K562 (cell line): ENCODE measurements at regions not wholly inside any gene's neighbourhood (a gene's known extent, or its start where the extent isn't known, plus 50 kb on each side); places are given as distances from the start of the nearest gene placed in this dataset.
"Not testable (repeated sequence)": the region's sequence is repeated elsewhere in the genome, so short reads cannot be mapped to it uniquely, and the experiment has no call there.

ENCODE experiments used
- ESRRA ChIP-seq: fragments of 450-650 bp; IDR thresholded peaks from 2 replicates; pipeline ENCODE4 v1.6.1; 2014; ENCODE audit warnings: low read depth, mild to moderate bottlenecking, moderate library complexity, borderline replicate concordance
- ETS1 ChIP-seq: conservative IDR thresholded peaks from 2 replicates; pipeline ENCODE4 v1.6.1; 2011; ENCODE audit warnings: low read depth, mild to moderate bottlenecking, low read length; ENCODE audit not compliant: control insufficient read depth
- GTF2F1 ChIP-seq: IDR thresholded peaks from 2 replicates; pipeline ENCODE4 v1.6.1; 2011; ENCODE audit warnings: low read depth, low read length, improper control_type of control experiment
- HIVEP1 ChIP-seq: fragments of 250-450 bp; sonication (Bioruptor Pico); IDR thresholded peaks from 2 replicates; pipeline ENCODE4 v1.4.0; 2020; ENCODE audit warnings: mild to moderate bottlenecking
- PTBP1 ChIP-seq: fragments of 200-400 bp; formaldehyde crosslinking; IDR thresholded peaks from 2 replicates; pipeline ENCODE4 v1.6.1; 2017; ENCODE audit warnings: low read depth, low read length
- SREBF2 ChIP-seq: sonication (generic); formaldehyde crosslinking; IDR thresholded peaks from 2 replicates; pipeline ENCODE4 v1.4.0; 2020; ENCODE audit warnings: mild to moderate bottlenecking, missing genetic modification reagents

- TF ChIP-seq SREBF2 (CRISPR knock-in tag); HIVEP1 (CRISPR knock-in tag); GTF2F1; PTBP1: not testable (repeated sequence)
- peak; percentile 75; the same call in 1 of the 2 replicates for TF ChIP-seq ETS1
- TF ChIP-seq ESRRA: peak; percentile 52; the same call in 1 of the 2 replicates
Observed at GRCh38 chr20:30579824-30580438, 677.5 kb upstream of the DEFB115 start.
